Stomach (tissue), 8 donors: ENCODE measurements at regions not wholly inside any gene's neighbourhood (a gene's known extent, or its start where the extent isn't known, plus 50 kb on each side); places are given as distances from the start of the nearest gene placed in this dataset.

ENCODE experiments used
- DNase-seq, 2 donors: peaks; one replicate each; pipeline versions ENCODE4 v3.0.0 to v3.0.0-alpha.2; 2013 to 2019
- H3K27ac ChIP-seq, 5 donors: fragments of 200-600 bp in 4 of 5; sonication (generic) in 4 of 5; one replicate each; pipeline ENCODE4 v1.5.1; 2013 to 2019; ENCODE audit warnings: mild to moderate bottlenecking in 1 of 5, moderate library complexity in 1 of 5
- H3K27me3 ChIP-seq, 3 donors: fragments of 200-600 bp; sonication (generic); one replicate each; pipeline ENCODE4 v1.5.1; 2017 to 2019; ENCODE audit warnings: mixed run types in 1 of 3
- H3K36me3 ChIP-seq, 4 donors: fragments of 200-600 bp; sonication (generic); 1 replicate in 3 of 4; 2 replicates in 1 of 4; pipeline ENCODE4 v1.5.1; 2016 to 2019
- H3K4me1 ChIP-seq, 4 donors: fragments of 200-600 bp; sonication (generic); one replicate each; pipeline ENCODE4 v1.5.1; 2016 to 2019
- H3K4me3 ChIP-seq, 4 donors: fragments of 200-600 bp; sonication (generic) in 3 of 4; one replicate each; pipeline ENCODE4 v1.5.1; 2016 to 2019; ENCODE audit warnings: mild to moderate bottlenecking in 1 of 4
- H3K9me3 ChIP-seq, 4 donors: fragments of 200-600 bp; sonication (generic); one replicate each; pipeline ENCODE4 v1.5.1; 2016 to 2019
- EP300 ChIP-seq: sonication (generic); formaldehyde crosslinking; IDR thresholded peaks from one replicate; pipeline ENCODE4 v1.6.1; 2017; ENCODE audit warnings: antibody characterized with exemption
- POLR2A ChIP-seq, 4 donors: fragments of 450-650 bp; IDR thresholded peaks; one replicate each; pipeline ENCODE4 v1.6.1; 2016; ENCODE audit warnings: antibody characterized with exemption in 4 of 4, control low read depth in 2 of 4, mild to moderate bottlenecking in 1 of 4, moderate library complexity in 1 of 4
- POLR2AphosphoS5 ChIP-seq, 3 donors: sonication (generic); formaldehyde crosslinking; IDR thresholded peaks; one replicate each; pipeline ENCODE4 v1.6.1; 2016; ENCODE audit warnings: antibody characterized with exemption in 3 of 3
- WGBS, 5 donors: extraction: QIAGEN DNeasy Blood & Tissue Kit in 3 of 5; methylation state at CpG; one replicate each; pipeline versions ENCODE4 v1.1.5 to v1.1.7; 2013 to 2018; 5-methylcytosine and 5-hydroxymethylcytosine counted together
- intact Hi-C: fragments of 100-400 bp; cut with DNase I; formaldehyde crosslinking; loops from one replicate; pipeline ENCODE4 v1.15.1; 2023; ENCODE audit warnings: low total_unique reads
- TF ChIP-seq, protein P1 (sequence below), 7 experiments: fragments of 450-650 bp in 4 of 7; fragments of 200-600 bp in 3 of 7; sonication (generic) in 3 of 7; IDR thresholded peaks; one replicate each; pipeline ENCODE4 v1.5.1; 2016 to 2019; ENCODE audit warnings: antibody characterized with exemption in 7 of 7, control low read depth in 2 of 7, mild to moderate bottlenecking in 1 of 7
- donor health status: healthy with polysubstance abuse.
- donor health status: Bipolar disorder and iron deficiency.
- donor health status: healthy.

DNA sequence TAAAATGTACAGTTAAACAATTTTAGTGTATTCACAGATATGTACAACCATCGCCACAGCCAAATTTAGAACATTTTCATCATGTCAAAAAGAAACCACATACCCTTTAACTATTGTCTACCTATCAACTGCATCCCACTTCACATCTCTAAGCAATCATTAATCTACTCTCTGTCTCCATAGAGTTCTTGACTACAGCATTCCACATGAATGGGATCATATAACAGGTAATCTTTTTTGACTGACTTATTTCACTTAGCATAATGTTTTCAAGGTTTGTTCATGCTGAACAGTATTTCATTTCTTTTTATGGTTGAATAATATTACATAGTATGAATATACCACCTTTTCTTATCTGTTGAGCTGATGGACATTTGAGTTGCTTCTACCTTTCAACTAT, 281.4 kb upstream of the EDA2R start:
- no peaks in the 10 kb centered on the region for H3K4me1 ChIP-seq
- H3K36me3 ChIP-seq, result no peaks in the 10 kb centered on the region
- no peak for TF ChIP-seq POLR2AphosphoS5 (IDR thresholded peaks at IDR 0.05)
- TF ChIP-seq EP300, result no peak
- no peak for TF ChIP-seq POLR2A (IDR thresholded peaks at IDR 0.05)
- TF ChIP-seq, protein P1, sequence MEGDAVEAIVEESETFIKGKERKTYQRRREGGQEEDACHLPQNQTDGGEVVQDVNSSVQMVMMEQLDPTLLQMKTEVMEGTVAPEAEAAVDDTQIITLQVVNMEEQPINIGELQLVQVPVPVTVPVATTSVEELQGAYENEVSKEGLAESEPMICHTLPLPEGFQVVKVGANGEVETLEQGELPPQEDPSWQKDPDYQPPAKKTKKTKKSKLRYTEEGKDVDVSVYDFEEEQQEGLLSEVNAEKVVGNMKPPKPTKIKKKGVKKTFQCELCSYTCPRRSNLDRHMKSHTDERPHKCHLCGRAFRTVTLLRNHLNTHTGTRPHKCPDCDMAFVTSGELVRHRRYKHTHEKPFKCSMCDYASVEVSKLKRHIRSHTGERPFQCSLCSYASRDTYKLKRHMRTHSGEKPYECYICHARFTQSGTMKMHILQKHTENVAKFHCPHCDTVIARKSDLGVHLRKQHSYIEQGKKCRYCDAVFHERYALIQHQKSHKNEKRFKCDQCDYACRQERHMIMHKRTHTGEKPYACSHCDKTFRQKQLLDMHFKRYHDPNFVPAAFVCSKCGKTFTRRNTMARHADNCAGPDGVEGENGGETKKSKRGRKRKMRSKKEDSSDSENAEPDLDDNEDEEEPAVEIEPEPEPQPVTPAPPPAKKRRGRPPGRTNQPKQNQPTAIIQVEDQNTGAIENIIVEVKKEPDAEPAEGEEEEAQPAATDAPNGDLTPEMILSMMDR (IDR thresholded peaks at IDR 0.05), result no peak
- no peak overlapping the region for H3K27ac ChIP-seq
- peaks cover 0 to 6% (median 0%) of the 10 kb centered on the region in 4 donors for H3K9me3 ChIP-seq
- intact Hi-C loops, result no loop called here
- DNase-seq, result no peak
- WGBS, 5 donors, result 67 to 93% (median 82%) methylated on average over 1 of the region's 1 CpG
- H3K4me3 ChIP-seq, result no peak overlapping the region
- no peaks in the 10 kb centered on the region for H3K27me3 ChIP-seq

DNA sequence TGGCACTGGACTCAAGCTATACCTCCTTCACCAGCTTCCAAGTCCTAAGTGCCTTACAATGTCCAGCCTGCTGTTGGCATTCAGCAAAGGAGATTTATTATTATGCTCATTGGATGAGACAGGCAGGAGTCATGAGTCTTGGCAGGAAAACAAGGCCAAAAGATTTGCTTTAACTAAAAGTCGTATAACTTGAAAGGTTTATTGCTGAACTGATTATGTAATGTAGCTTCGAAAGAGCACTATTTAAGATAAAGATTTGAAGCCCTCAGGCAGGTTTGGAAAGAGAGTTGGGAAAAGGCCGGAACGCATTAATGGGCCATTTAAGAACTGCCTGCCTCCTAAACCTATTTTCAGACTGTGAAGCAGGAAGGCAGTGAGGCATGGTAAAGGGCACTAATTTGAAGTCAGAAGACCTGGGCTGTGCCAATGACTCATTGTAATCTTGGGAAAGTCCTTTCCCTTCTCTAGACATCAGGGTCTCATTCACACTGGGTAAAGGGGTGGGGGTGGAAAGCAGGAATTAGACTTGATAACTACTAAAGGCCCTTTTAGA, 280.5 kb upstream of the EDA2R start:
- H3K27me3 ChIP-seq, result no peaks in the 10 kb centered on the region
- H3K4me1 ChIP-seq, result no peaks in the 10 kb centered on the region
- WGBS, 5 donors, result 70 to 83% (median 75%) methylated on average over 4 of the region's 4 CpGs
- no peak overlapping the region for H3K27ac ChIP-seq
- peaks cover 0 to 6% (median 0%) of the 10 kb centered on the region in 4 donors for H3K9me3 ChIP-seq
- TF ChIP-seq POLR2AphosphoS5 (IDR thresholded peaks at IDR 0.05), result no peak
- no peak for TF ChIP-seq EP300
- H3K4me3 ChIP-seq, result no peak overlapping the region
- intact Hi-C loops, result no loop called here
- H3K36me3 ChIP-seq, result no peaks in the 10 kb centered on the region
- no peak for DNase-seq

DNA sequence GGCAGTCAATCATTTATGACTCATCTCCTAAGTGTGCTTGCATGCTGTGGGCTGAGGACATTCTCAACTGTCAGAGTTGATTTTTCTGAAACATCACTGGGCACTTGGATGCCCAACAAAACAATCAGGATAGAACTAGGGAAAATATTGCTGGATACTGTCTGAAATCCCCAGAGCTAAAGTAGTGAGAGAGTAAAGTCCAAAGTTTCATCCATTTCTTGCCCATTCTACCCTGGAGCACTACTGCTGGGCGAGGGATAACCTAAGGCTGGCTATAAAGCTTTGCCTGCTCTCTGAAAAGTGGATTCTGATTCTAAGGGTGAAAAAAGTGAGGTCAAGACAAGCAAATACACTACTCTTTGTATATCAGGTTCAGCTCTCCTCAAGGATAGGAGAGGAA, 279.6 kb upstream of the EDA2R start:
- Histone ChIP-seq H3K27me3 (no peaks in the 10 kb centered on the region), H3K4me1 (no peaks in the 10 kb centered on the region), H3K36me3 (no peaks in the 10 kb centered on the region), H3K27ac (no peak overlapping the region), H3K4me3 (no peak overlapping the region), H3K9me3 (no peaks in the 10 kb centered on the region)
- WGBS, 5 donors, result 10 to 43% (median 38%) methylated on average over 1 of the region's 1 CpG
- DNase-seq, result no peak
- no peak for TF ChIP-seq POLR2AphosphoS5 (IDR thresholded peaks at IDR 0.05)
- TF ChIP-seq, protein P1 (IDR thresholded peaks at IDR 0.05), result no peak
- no peak for TF ChIP-seq EP300
- TF ChIP-seq POLR2A (IDR thresholded peaks at IDR 0.05), result no peak
- intact Hi-C loops, result no loop called here

DNA sequence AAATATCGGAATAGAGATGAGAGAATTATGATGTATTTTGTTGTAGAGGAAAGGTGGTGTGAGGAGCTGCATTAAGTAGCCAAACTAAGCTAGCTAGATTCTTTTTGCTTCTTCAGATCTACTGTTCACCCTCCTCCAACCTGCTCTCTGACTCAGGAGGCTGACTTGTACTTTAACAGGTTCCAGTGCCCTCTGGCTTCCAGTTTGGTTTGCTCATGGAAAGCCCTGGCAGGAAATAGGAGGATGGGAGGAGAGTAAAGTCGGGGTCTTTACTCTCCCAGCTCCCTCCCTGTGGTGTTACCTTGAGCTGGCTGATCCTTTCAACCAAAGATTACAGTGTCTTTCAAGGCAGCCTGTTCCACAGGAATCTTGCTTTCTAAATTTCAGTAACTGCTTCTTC, 277.0 kb upstream of the EDA2R start:
- WGBS, 5 donors, result 40 to 56% (median 49%) methylated on average over 2 of the region's 2 CpGs
- TF ChIP-seq POLR2A (IDR thresholded peaks at IDR 0.05) (no peak), EP300 (no peak), POLR2AphosphoS5 (IDR thresholded peaks at IDR 0.05) (no peak)
- TF ChIP-seq, protein P1 (IDR thresholded peaks at IDR 0.05), result no peak
- peaks cover 0 to 3% (median 0%) of the 10 kb centered on the region in 3 donors for H3K27me3 ChIP-seq
- no peak overlapping the region for H3K4me3 ChIP-seq
- intact Hi-C loops, result no loop called here
- H3K9me3 ChIP-seq, result no peaks in the 10 kb centered on the region
- H3K36me3 ChIP-seq, result no peaks in the 10 kb centered on the region
- H3K27ac ChIP-seq, result no peak overlapping the region
- no peak for DNase-seq
- H3K4me1 ChIP-seq, result no peaks in the 10 kb centered on the region

DNA sequence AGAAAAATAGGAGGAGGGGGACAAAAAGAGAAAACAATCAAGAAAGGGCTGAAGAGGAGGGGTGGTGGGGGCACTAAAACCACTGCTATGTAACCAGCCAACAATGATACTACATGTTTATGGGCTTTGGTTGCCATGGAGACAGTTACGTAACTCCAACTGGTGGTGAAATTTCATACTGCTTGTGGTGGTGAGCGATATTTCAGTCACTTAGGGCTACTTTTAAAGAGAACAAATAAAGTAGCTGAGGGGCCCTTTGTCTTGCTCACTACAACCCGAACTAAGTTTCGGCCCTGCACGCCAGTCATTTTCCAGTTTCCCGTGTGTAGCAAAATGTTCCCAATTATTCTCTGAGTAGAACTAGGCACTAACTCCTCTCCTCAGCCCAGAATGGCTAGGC, 275.2 kb upstream of the EDA2R start:
- Histone ChIP-seq H3K9me3 (no peaks in the 10 kb centered on the region), H3K4me1 (no peaks in the 10 kb centered on the region), H3K27me3 (peaks cover 0 to 3% (median 0%) of the 10 kb centered on the region in 3 donors), H3K27ac (no peak overlapping the region), H3K4me3 (no peak overlapping the region), H3K36me3 (no peaks in the 10 kb centered on the region)
- WGBS, 5 donors, result 35 to 62% (median 48%) methylated on average over 6 of the region's 6 CpGs
- no peak for TF ChIP-seq POLR2AphosphoS5 (IDR thresholded peaks at IDR 0.05)
- no peak for TF ChIP-seq POLR2A (IDR thresholded peaks at IDR 0.05)
- TF ChIP-seq, protein P1 (IDR thresholded peaks at IDR 0.05), result no peak
- no peak for TF ChIP-seq EP300
- intact Hi-C loops, result no loop called here
- DNase-seq, result peak in 1 of 2 donors; percentile 24
